ENCODE measurements at regions not wholly inside any gene's neighbourhood (a gene's known extent, or its start where the extent isn't known, plus 50 kb on each side); places are given as distances from the start of the nearest gene placed in this dataset.

- TF ChIP-seq ZNF114 (CRISPR knock-in tag; IDR thresholded peaks at IDR 0.05), result no peak
- TF ChIP-seq JUNB (IDR thresholded peaks at IDR 0.05; ENCODE audit: unreplicated experiment), result no peak
- no peak for TF ChIP-seq REST (IDR thresholded peaks at IDR 0.05; ENCODE audit: unreplicated experiment)
- TF ChIP-seq ETS1 (IDR thresholded peaks at IDR 0.05), result no peak
- TF ChIP-seq NANOG (IDR thresholded peaks at IDR 0.05; ENCODE audit: borderline replicate concordance), result no peak
- no peak for TF ChIP-seq CTCF (conservative IDR thresholded peaks at IDR 0.05; ENCODE audit: low read depth in 2 of 2)
- no peak for TF ChIP-seq STAT1 (IDR thresholded peaks at IDR 0.05; ENCODE audit: unreplicated experiment)
- TF ChIP-seq EZH2phosphoT487 (IDR thresholded peaks at IDR 0.05; ENCODE audit: unreplicated experiment), result no peak
Measured at GRCh38 chr5:2499917-2500316, 251.6 kb downstream of the IRX2 start (continued).

- Histone ChIP-seq H3F3A (replicated peaks; ENCODE audit: low read depth) (no peaks in the 10 kb centered on the region), H3K36me3 (ENCODE audit: insufficient read depth) (peaks cover 7% of the 10 kb centered on the region; the same call in 1 of the 2 replicates), H3K9me2 (ENCODE audit: insufficient read depth) (no peaks in the 10 kb centered on the region), H3K4me1 (ENCODE audit: insufficient read depth) (no peaks in the 10 kb centered on the region), H4K20me1 (replicated peaks; ENCODE audit: insufficient read depth) (no peaks in the 10 kb centered on the region), H3K4me2 (no peak overlapping the region), H3K27ac (ENCODE audit: low read depth) (no peak overlapping the region), H3K4me3 (no peak overlapping the region), H2AFZ (no peak overlapping the region), H3K79me2 (replicated peaks; ENCODE audit: insufficient read depth) (no peaks in the 10 kb centered on the region), H3K27me3 (ENCODE audit: insufficient read depth) (no peaks in the 10 kb centered on the region)
- TF ChIP-seq CTCF (conservative IDR thresholded peaks at IDR 0.05; ENCODE audit: low read depth in 2 of 2) (no peak), JUNB (IDR thresholded peaks at IDR 0.05; ENCODE audit: unreplicated experiment) (no peak)
- Mint-ChIP-seq H3K4me1 (peaks cover 15% of the 10 kb centered on the region), H3K9me3 (peaks cover 23% of the 10 kb centered on the region), H3K4me3 (no peak overlapping the region), H3K36me3 (ENCODE audit: low read depth) (peaks cover 10% of the 10 kb centered on the region; the same call in 2 of the 3 replicates), H3K27ac (no peak overlapping the region), H3K27me3 (ENCODE audit: insufficient read depth, low read depth, poor library complexity) (no peaks in the 10 kb centered on the region)
- ATAC-seq (no peak), DNase-seq (ENCODE audit: low spot score) (no peak)
Measured at GRCh38 chr5:2496891-2497290, 254.6 kb downstream of the IRX2 start.

Data from GM23338 (cell line).